Gastroesophageal sphincter (tissue), 4 donors: ENCODE measurements at regions not wholly inside any gene's neighbourhood (a gene's known extent, or its start where the extent isn't known, plus 50 kb on each side); places are given as distances from the start of the nearest gene placed in this dataset.

ENCODE experiments used
- ATAC-seq: fragments of 150-250 bp; one replicate; pipeline ENCODE4 v1.9.1; 2016; ENCODE audit warnings: mild to moderate bottlenecking, moderate library complexity
- H3K27ac ChIP-seq, 4 donors: fragments of 200-600 bp; sonication (generic) in 3 of 4; 1 replicate in 3 of 4; 2 replicates in 1 of 4; pipeline ENCODE4 v1.5.1; 2016 to 2019
- H3K27me3 ChIP-seq: fragments of 200-600 bp; sonication (generic); one replicate; pipeline ENCODE4 v1.5.1; 2019
- H3K36me3 ChIP-seq, 2 donors: fragments of 200-600 bp; sonication (generic); one replicate each; pipeline ENCODE4 v1.5.1; 2019; ENCODE audit warnings: control low read depth in 1 of 2
- H3K4me1 ChIP-seq, 3 donors: fragments of 200-600 bp; sonication (generic); 1 replicate in 2 of 3; 2 replicates in 1 of 3; pipeline ENCODE4 v1.5.1; 2016 to 2019; ENCODE audit warnings: control low read depth in 2 of 3
- H3K4me3 ChIP-seq, 2 donors: fragments of 200-600 bp; sonication (generic); one replicate each; pipeline ENCODE4 v1.5.1; 2019; ENCODE audit warnings: mild to moderate bottlenecking in 1 of 2, moderate library complexity in 1 of 2
- H3K9me3 ChIP-seq, 3 donors: fragments of 200-600 bp; sonication (generic); one replicate each; pipeline ENCODE4 v1.5.1; 2017 to 2019; ENCODE audit warnings: control low read depth in 2 of 3
- EP300 ChIP-seq: sonication (generic); formaldehyde crosslinking; IDR thresholded peaks from one replicate; pipeline ENCODE4 v1.6.1; 2017; ENCODE audit warnings: antibody characterized with exemption, mild to moderate bottlenecking
- POLR2A ChIP-seq, 2 donors: fragments of 450-650 bp; IDR thresholded peaks; one replicate each; pipeline ENCODE4 v1.6.1; 2017; ENCODE audit warnings: antibody characterized with exemption in 2 of 2, mild to moderate bottlenecking in 2 of 2, moderate library complexity in 1 of 2
- POLR2AphosphoS5 ChIP-seq: sonication (generic); formaldehyde crosslinking; IDR thresholded peaks from one replicate; pipeline ENCODE4 v1.6.1; 2017; ENCODE audit warnings: antibody characterized with exemption
- WGBS, 2 donors: methylation state at CpG; one replicate each; pipeline ENCODE4 v1.1.5; 2018; ENCODE audit warnings: low coverage in 1 of 2; 5-methylcytosine and 5-hydroxymethylcytosine counted together
- TF ChIP-seq, protein P1 (sequence below), 4 experiments: fragments of 200-600 bp in 2 of 4; fragments of 450-650 bp in 2 of 4; sonication (generic) in 1 of 4; IDR thresholded peaks; one replicate each; pipeline ENCODE4 v1.5.1; 2017 to 2019; ENCODE audit warnings: antibody characterized with exemption in 4 of 4, mild to moderate bottlenecking in 2 of 4, moderate library complexity in 2 of 4

DNA sequence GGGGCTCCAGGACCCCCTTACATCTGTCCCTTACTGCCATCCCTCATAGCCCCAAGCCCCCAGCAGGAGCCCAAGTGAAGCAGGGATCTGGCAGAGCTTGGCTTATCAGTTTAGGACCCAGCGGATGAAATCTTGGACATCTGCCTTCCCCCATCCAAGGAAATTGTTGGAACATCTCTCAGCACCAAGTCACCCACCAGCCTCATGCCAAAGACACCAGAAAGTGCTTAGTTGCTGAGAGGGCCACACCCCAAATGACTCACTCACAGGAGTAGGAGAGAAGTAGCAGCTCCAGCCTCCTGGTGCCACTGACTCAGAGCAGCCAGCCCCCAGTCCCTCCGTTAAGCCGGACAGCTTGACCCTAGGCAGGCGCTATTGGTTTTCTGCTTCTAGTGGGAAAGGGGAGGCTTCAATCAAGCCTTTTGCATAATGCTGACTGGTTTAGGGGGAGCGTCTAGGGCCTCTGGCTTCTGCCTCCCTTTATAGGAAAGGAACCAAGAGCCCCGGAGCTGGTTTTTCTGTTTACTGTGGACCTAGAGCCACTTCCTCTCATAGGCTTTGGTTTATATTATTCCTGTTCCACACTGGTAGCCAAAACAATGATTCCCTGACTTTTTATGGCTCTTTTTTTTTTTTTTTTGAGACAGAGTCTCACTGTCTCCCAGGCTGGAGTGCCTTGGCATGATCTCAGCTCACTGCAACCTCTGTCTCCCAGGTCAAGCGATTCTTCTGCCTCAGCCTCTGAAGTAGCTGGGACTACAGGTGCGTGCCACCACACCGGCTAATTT lies 114.2 kb upstream of the IPO9 start:
- TF ChIP-seq POLR2A (IDR thresholded peaks at IDR 0.05) (no peak), POLR2AphosphoS5 (peak; percentile 93)
- Histone ChIP-seq H3K36me3 (peaks cover 0 to 7% of the 10 kb centered on the region in 2 donors), H3K27me3 (no peaks in the 10 kb centered on the region), H3K27ac (peak overlapping the region; percentile 8 to 95 (median 85)), H3K9me3 (no peaks in the 10 kb centered on the region), H3K4me3 (no peak overlapping the region), H3K4me1 (peaks cover 7 to 91% (median 71%) of the 10 kb centered on the region in 3 donors)
- WGBS, 2 donors = 17 to 31% methylated on average over 2 to 9 of the region's 9 CpGs
- peak; percentile 86 for ATAC-seq

DNA sequence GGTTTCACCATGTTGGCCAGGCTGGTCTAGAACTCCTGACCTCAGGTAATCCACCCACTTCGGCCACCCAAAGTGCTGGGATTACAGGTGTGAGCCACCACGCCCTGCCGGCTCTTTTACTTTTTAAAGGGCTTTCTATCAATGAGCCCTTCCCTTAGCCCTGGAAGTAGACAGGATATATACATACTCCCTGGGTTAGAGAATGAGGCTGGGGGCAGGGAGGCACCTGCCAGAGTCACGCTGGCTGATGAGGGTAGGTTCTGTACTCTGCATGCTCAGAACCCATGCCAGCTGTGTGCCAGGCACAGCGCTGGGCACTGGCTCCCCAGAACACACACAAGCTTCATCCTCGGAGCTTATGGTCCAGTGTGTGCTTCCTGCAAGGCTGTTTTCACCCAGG lies 113.6 kb upstream of the IPO9 start:
- TF ChIP-seq POLR2A (IDR thresholded peaks at IDR 0.05) (no peak), POLR2AphosphoS5 (no peak), EP300 (no peak)
- TF ChIP-seq, protein P1, sequence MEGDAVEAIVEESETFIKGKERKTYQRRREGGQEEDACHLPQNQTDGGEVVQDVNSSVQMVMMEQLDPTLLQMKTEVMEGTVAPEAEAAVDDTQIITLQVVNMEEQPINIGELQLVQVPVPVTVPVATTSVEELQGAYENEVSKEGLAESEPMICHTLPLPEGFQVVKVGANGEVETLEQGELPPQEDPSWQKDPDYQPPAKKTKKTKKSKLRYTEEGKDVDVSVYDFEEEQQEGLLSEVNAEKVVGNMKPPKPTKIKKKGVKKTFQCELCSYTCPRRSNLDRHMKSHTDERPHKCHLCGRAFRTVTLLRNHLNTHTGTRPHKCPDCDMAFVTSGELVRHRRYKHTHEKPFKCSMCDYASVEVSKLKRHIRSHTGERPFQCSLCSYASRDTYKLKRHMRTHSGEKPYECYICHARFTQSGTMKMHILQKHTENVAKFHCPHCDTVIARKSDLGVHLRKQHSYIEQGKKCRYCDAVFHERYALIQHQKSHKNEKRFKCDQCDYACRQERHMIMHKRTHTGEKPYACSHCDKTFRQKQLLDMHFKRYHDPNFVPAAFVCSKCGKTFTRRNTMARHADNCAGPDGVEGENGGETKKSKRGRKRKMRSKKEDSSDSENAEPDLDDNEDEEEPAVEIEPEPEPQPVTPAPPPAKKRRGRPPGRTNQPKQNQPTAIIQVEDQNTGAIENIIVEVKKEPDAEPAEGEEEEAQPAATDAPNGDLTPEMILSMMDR (IDR thresholded peaks at IDR 0.05) = no peak
- Histone ChIP-seq H3K4me1 (peaks cover 7 to 94% (median 75%) of the 10 kb centered on the region in 3 donors), H3K27me3 (no peaks in the 10 kb centered on the region), H3K36me3 (peaks cover 0 to 7% of the 10 kb centered on the region in 2 donors), H3K9me3 (no peaks in the 10 kb centered on the region), H3K27ac (peak overlapping the region; percentile 8 to 95 (median 85)), H3K4me3 (no peak overlapping the region)
- WGBS, 2 donors = 79 to 80% methylated on average over 1 to 2 of the region's 6 CpGs
- no peak for ATAC-seq

DNA sequence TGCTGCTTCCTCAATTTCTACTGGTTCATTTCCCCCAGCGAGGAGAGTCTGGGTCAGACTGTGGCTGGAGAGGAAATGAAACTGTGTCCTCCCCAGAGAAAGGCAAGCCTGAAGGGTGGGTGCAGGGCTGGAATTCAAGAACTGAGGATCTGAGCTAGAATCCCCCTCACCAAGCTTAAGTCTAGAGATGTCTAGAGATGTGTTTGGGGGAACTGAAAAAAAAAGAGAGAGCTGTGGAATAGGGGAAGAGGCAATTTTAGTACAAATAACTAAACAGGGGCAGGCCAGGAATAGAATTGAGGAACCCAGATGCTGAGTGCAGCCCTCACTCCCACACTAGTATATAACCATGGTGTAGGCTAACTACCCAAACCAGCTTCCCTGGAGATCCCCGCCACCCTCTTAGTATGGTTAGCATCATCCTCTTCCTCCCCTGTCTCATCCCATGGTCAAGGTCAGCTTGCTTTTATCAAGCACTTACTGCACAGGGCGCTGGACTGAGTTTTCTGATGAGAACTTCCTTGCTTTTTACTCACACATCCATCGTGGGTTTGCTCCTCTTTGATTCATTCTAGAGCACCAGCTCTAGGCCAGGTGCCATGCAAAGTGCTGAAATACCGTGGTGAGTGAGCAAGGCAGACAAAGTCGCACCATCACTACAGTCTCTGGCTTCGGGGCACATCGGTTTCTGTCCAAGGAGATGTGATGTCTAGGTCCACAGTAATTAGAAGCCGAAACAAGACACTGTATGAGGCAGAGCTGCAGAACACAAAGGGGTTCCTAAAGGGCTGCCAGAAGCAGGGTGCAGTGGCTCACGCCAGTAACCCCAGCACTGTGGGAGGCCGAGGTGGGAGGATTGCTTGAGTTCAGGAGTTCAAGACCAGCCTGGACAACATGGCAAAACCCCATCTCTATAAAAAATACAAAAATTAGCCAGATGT lies 112.9 kb upstream of the IPO9 start:
- no peak overlapping the region for H3K4me3 ChIP-seq
- no peaks in the 10 kb centered on the region for H3K9me3 ChIP-seq
- no peak for ATAC-seq
- peaks cover 0 to 7% of the 10 kb centered on the region in 2 donors for H3K36me3 ChIP-seq
- H3K4me1 ChIP-seq = peaks cover 7 to 94% (median 78%) of the 10 kb centered on the region in 3 donors
- 71 to 80% methylated on average over 1 to 4 of the region's 11 CpGs for WGBS, 2 donors
- H3K27ac ChIP-seq = peak overlapping the region in 3 of 4 donors; percentile 83 to 95 (median 87)
- TF ChIP-seq EP300 = no peak
- TF ChIP-seq, protein P1 (IDR thresholded peaks at IDR 0.05) = no peak
- no peak for TF ChIP-seq POLR2A (IDR thresholded peaks at IDR 0.05)
- TF ChIP-seq POLR2AphosphoS5 = no peak
- no peaks in the 10 kb centered on the region for H3K27me3 ChIP-seq

DNA sequence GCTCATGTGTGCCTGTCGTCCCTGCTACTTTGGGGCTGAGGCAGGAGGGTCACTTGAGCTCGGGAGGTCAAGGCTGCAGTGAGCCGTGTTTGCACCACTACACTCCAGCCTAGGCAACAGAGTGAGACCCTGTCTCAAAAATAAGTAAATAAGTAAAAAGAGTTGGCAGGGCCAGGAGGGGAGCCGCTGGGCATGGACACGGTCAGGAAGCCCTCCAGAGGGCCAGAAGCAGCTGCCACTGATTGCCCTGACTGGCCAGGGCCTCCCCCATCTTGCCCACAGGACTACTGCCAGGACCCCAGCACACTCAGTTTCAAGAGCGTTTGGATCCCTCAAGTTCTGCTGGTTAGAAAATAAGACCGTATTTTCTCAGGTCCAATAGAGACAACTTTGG lies 112.2 kb upstream of the IPO9 start:
- Histone ChIP-seq H3K27ac (peak overlapping the region in 3 of 4 donors; percentile 83 to 95 (median 87)), H3K36me3 (peaks cover 0 to 7% of the 10 kb centered on the region in 2 donors), H3K4me1 (peaks cover 7 to 94% (median 75%) of the 10 kb centered on the region in 3 donors), H3K4me3 (no peak overlapping the region), H3K9me3 (no peaks in the 10 kb centered on the region), H3K27me3 (no peaks in the 10 kb centered on the region)
- ATAC-seq = no peak
- 85 to 93% methylated on average over 4 to 6 of the region's 7 CpGs for WGBS, 2 donors
- TF ChIP-seq EP300 = no peak
- TF ChIP-seq POLR2A (IDR thresholded peaks at IDR 0.05) = no peak
- no peak for TF ChIP-seq POLR2AphosphoS5

DNA sequence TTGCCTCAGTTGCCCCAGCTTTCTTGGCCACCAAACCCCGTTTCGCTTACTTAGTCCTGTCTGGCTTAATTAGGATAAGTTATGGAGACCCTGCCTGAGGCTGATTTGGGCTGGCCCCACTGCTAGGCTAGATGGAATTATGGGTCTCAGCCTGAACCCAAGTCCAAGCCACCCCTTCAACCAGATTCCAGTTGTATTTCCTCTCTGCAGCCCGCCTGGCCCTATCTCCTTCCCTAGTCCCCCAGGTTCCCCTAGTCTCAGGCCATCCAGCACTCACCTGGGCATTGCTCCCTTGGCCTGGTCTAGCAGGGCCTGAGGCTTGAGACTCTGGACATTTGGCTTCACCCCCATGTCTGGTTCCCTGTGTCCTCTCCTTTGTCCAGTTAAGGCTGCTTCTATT lies 111.7 kb upstream of the IPO9 start:
- no peaks in the 10 kb centered on the region for H3K27me3 ChIP-seq
- TF ChIP-seq POLR2A (IDR thresholded peaks at IDR 0.05) (no peak), EP300 (no peak), POLR2AphosphoS5 (no peak)
- TF ChIP-seq, protein P1 (IDR thresholded peaks at IDR 0.05) = no peak
- H3K4me1 ChIP-seq = peaks cover 7 to 92% (median 75%) of the 10 kb centered on the region in 3 donors
- no peak overlapping the region for H3K4me3 ChIP-seq
- 100% methylated on average over 1 to 3 of the region's 3 CpGs for WGBS, 2 donors
- H3K27ac ChIP-seq = peak overlapping the region in 3 of 4 donors; percentile 23 to 95 (median 87)
- peaks cover 0 to 7% of the 10 kb centered on the region in 2 donors for H3K36me3 ChIP-seq
- no peak for ATAC-seq
- H3K9me3 ChIP-seq = no peaks in the 10 kb centered on the region
